Calu3 (cell line): ENCODE measurements at regions not wholly inside any gene's neighbourhood (a gene's known extent, or its start where the extent isn't known, plus 50 kb on each side); places are given as distances from the start of the nearest gene placed in this dataset.

Experiments
- BruUV-seq: library from RNA; stranded (reverse); fragments of 400-500 nt; replicated peaks from 2 replicates; lab custom pipeline; 2021; lab: Mats Ljungman, UMichigan
- CTCF ChIA-PET: fragments of 300-600 bp; sonication (Branson Sonifier 250); formaldehyde crosslinking; loops from one replicate; lab custom pipeline; 2022; ENCODE audit warnings: antibody characterized with exemption; lab: Charles Lee
- DNase-seq: peaks from one replicate; pipeline ENCODE4 v3.0.0; 2022
- H3K27ac Mint-ChIP-seq: one replicate; pipeline ENCODE4 v1.8.0; 2022; ENCODE audit warnings: mixed read lengths; ENCODE audit not compliant: unreplicated experiment
- H3K27me3 Mint-ChIP-seq: one replicate; pipeline ENCODE4 v1.8.0; 2022; ENCODE audit warnings: mixed read lengths; ENCODE audit not compliant: unreplicated experiment
- H3K36me3 Mint-ChIP-seq: one replicate; pipeline ENCODE4 v1.8.0; 2022; ENCODE audit warnings: mild to moderate bottlenecking, moderate library complexity, mixed read lengths; ENCODE audit not compliant: insufficient read depth, unreplicated experiment
- H3K4me1 Mint-ChIP-seq: one replicate; pipeline ENCODE4 v1.8.0; 2022; ENCODE audit warnings: mild to moderate bottlenecking, low read depth, mixed read lengths; ENCODE audit not compliant: unreplicated experiment
- H3K4me3 Mint-ChIP-seq: one replicate; pipeline ENCODE4 v1.8.0; 2022; ENCODE audit warnings: mild to moderate bottlenecking, low read depth, moderate library complexity, mixed read lengths; ENCODE audit not compliant: unreplicated experiment
- H3K9me3 Mint-ChIP-seq: one replicate; pipeline ENCODE4 v1.8.0; 2022; ENCODE audit warnings: low read depth, mixed read lengths; ENCODE audit not compliant: unreplicated experiment
- CTCF ChIP-seq: fragments of 200-600 bp; IDR thresholded peaks from one replicate; pipeline ENCODE4 v1.8.0; 2022; ENCODE audit warnings: antibody characterized with exemption; ENCODE audit not compliant: unreplicated experiment
- intact Hi-C: fragments of 100-400 bp; cut with micrococcal nuclease; formaldehyde crosslinking; loops from one replicate; pipeline ENCODE4 v1.10.0; 2022; ENCODE audit not compliant: unreplicated experiment

GRCh38 chr16:22732959-22733358 is 81.0 kb upstream of the HS3ST2 start:
- intact Hi-C loops, result no loop called here
- no peak overlapping the region for H3K27ac Mint-ChIP-seq
- no peak for DNase-seq
- no peaks in the 10 kb centered on the region for H3K36me3 Mint-ChIP-seq
- CTCF ChIA-PET, result interaction anchor here (0.5 kb wide), 1 partner anchor 612 kb away, joined by 3 read pairs; no protein-coding TSS in a partner anchor
- H3K27me3 Mint-ChIP-seq, result no peaks in the 10 kb centered on the region
- BruUV-seq, result no TSS peak
- H3K9me3 Mint-ChIP-seq, result no peaks in the 10 kb centered on the region
- no peak overlapping the region for H3K4me3 Mint-ChIP-seq
- H3K4me1 Mint-ChIP-seq, result peaks cover 11% of the 10 kb centered on the region
- TF ChIP-seq CTCF, result no peak

GRCh38 chr16:22734368-22734767 is 79.6 kb upstream of the HS3ST2 start:
- Mint-ChIP-seq H3K36me3 (no peaks in the 10 kb centered on the region), H3K9me3 (no peaks in the 10 kb centered on the region), H3K27me3 (no peaks in the 10 kb centered on the region), H3K27ac (no peak overlapping the region), H3K4me3 (no peak overlapping the region), H3K4me1 (no peaks in the 10 kb centered on the region)
- no peak for DNase-seq
- intact Hi-C loops, result no loop called here
- TF ChIP-seq CTCF, result no peak
- no TSS peak for BruUV-seq
- CTCF ChIA-PET, result no interaction called here

- CTCF ChIA-PET, result no interaction called here
- no TSS peak for BruUV-seq
- no peak for DNase-seq
- H3K36me3 Mint-ChIP-seq, result no peaks in the 10 kb centered on the region
- no peak for TF ChIP-seq CTCF
- intact Hi-C loops, result no loop called here
- no peaks in the 10 kb centered on the region for H3K27me3 Mint-ChIP-seq
- no peak overlapping the region for H3K27ac Mint-ChIP-seq
- H3K4me1 Mint-ChIP-seq, result no peaks in the 10 kb centered on the region
- no peaks in the 10 kb centered on the region for H3K9me3 Mint-ChIP-seq
- H3K4me3 Mint-ChIP-seq, result no peak overlapping the region
These were observed 77.2 kb upstream of the HS3ST2 start for GRCh38 chr16:22736791-22737190.

GRCh38 chr16:22739077-22739476 is 74.9 kb upstream of the HS3ST2 start:
- intact Hi-C loops, result no loop called here
- Mint-ChIP-seq H3K27ac (no peak overlapping the region), H3K9me3 (peaks cover 7% of the 10 kb centered on the region), H3K27me3 (no peaks in the 10 kb centered on the region), H3K36me3 (no peaks in the 10 kb centered on the region), H3K4me3 (no peak overlapping the region), H3K4me1 (no peaks in the 10 kb centered on the region)
- no peak for DNase-seq
- CTCF ChIA-PET, result no interaction called here
- no peak for TF ChIP-seq CTCF
- no TSS peak for BruUV-seq
